ENCODE measurements at regions not wholly inside any gene's neighbourhood (a gene's known extent, or its start where the extent isn't known, plus 50 kb on each side); places are given as distances from the start of the nearest gene placed in this dataset.

DNA sequence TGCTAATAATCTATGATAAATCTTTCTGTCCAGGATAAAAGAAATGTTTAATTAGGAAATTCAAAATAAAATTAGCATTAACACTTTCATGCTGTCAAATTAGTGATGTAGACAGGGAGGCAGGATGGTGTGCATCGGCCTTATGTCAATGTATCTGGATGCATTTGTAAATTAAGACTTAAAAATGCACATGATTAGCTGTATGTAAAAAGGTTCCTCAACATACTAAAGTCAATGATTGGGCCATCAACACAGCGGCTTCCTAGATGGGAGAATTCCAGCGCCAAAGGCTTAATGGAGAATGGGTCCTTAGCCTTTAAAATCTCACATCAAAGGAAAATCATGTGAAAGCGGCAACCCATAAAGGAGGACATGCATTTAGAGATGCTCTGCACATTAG is 77.5 kb upstream of the ZEB2 start:
- TF ChIP-seq, protein P1, sequence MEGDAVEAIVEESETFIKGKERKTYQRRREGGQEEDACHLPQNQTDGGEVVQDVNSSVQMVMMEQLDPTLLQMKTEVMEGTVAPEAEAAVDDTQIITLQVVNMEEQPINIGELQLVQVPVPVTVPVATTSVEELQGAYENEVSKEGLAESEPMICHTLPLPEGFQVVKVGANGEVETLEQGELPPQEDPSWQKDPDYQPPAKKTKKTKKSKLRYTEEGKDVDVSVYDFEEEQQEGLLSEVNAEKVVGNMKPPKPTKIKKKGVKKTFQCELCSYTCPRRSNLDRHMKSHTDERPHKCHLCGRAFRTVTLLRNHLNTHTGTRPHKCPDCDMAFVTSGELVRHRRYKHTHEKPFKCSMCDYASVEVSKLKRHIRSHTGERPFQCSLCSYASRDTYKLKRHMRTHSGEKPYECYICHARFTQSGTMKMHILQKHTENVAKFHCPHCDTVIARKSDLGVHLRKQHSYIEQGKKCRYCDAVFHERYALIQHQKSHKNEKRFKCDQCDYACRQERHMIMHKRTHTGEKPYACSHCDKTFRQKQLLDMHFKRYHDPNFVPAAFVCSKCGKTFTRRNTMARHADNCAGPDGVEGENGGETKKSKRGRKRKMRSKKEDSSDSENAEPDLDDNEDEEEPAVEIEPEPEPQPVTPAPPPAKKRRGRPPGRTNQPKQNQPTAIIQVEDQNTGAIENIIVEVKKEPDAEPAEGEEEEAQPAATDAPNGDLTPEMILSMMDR (IDR thresholded peaks at IDR 0.05), result no peak
- TF ChIP-seq POLR2A (IDR thresholded peaks at IDR 0.05), result no peak

Data from Peyer's patch (tissue), 4 donors.